ENCODE measurements at regions not wholly inside any gene's neighbourhood (a gene's known extent, or its start where the extent isn't known, plus 50 kb on each side); places are given as distances from the start of the nearest gene placed in this dataset.

- no peak overlapping the region for H2BK120ac ChIP-seq (ENCODE audit: low read depth, low read length)
- no peak overlapping the region for H3K18ac ChIP-seq (ENCODE audit: low read depth, low read length)
- in situ Hi-C loops (cut with MboI; ENCODE audit: low sequenced_read_pairs): no loop called here
- no peaks in the 10 kb centered on the region for H3K36me3 ChIP-seq (ENCODE audit: control insufficient read depth, insufficient read depth, low read length)
- DNase-seq (no peak), ATAC-seq (ENCODE audit: low read depth) (no peak)
- no peak overlapping the region for H2AK9ac ChIP-seq (replicated peaks; ENCODE audit: low read depth, low read length, poor library complexity)
- BruUV-seq (replicated peaks): no TSS peak
- H3K9me1 ChIP-seq (ENCODE audit: insufficient read depth, low read length): no peaks in the 10 kb centered on the region
- H4K20me1 ChIP-seq (ENCODE audit: insufficient read depth, low read length): no peaks in the 10 kb centered on the region
- no peak overlapping the region for H3K4ac ChIP-seq (ENCODE audit: low read depth, low read length)
- H3K79me1 ChIP-seq (ENCODE audit: low read depth in 1 of 2, low read length in 2 of 2): no peaks in the 10 kb centered on the region
- no peak overlapping the region for H2BK15ac ChIP-seq (ENCODE audit: low read depth, low read length)
- H3K9me3 ChIP-seq (ENCODE audit: control insufficient read depth, insufficient read depth, low read length): no peaks in the 10 kb centered on the region
- 7% methylated on average over 3 of the region's 9 CpGs; no CpG with 5 or more reads in 1 of the 2 experiments for WGBS, 2 experiments (ENCODE audit: extremely low coverage in 2 of 2, insufficient read length in 1 of 2)
- dilution Hi-C loops (cut with HindIII; ENCODE audit: low sequenced_read_pairs, unreplicated experiment): no loop called here
- no peak overlapping the region for H3K9ac ChIP-seq (ENCODE audit: low read depth, low read length)
- H3K4me3 ChIP-seq (ENCODE audit: insufficient read depth, low read depth, low read length): no peak overlapping the region
- H3K4me2 ChIP-seq (ENCODE audit: low read depth, low read length): no peak overlapping the region
- CTCF ChIA-PET: interaction anchor here (0.6 kb wide), 1 partner anchor 72 kb away, joined by 3 read pairs; no protein-coding TSS in a partner anchor
- H4K8ac ChIP-seq (ENCODE audit: low read depth in 2 of 2, low read length in 2 of 2): no peak overlapping the region
- no peaks in the 10 kb centered on the region for H3K27me3 ChIP-seq (ENCODE audit: control insufficient read depth, insufficient read depth, low read length)
- no peak overlapping the region for H3K56ac ChIP-seq (ENCODE audit: extremely low read depth, insufficient read depth, low read length)
- H2BK5ac ChIP-seq (ENCODE audit: low read depth, low read length, poor library complexity, severe bottlenecking): no peak overlapping the region
- H2AK5ac ChIP-seq (ENCODE audit: low read depth, low read length): no peak overlapping the region
- H3K14ac ChIP-seq (replicated peaks; ENCODE audit: low read depth, low read length): no peak overlapping the region
- intact Hi-C loops (cut with micrococcal nuclease): no loop called here
- no peak overlapping the region for H2BK20ac ChIP-seq (ENCODE audit: low read depth, low read length)
- TF ChIP-seq RCOR1 (IDR thresholded peaks at IDR 0.05; ENCODE audit: insufficient replicate concordance, low read length) (no peak), NFE2L2 (IDR thresholded peaks at IDR 0.05; ENCODE audit: low read depth, low read length) (no peak), MXI1 (IDR thresholded peaks at IDR 0.05; ENCODE audit: borderline replicate concordance, low read depth, low read length) (no peak), CEBPB (IDR thresholded peaks at IDR 0.05; ENCODE audit: low read depth, low read length) (no peak)
- POLR2A ChIA-PET (ENCODE audit: unreplicated experiment): no interaction called here
- no peak overlapping the region for H4K91ac ChIP-seq (ENCODE audit: insufficient read depth, low read depth, low read length)
- H4K5ac ChIP-seq (ENCODE audit: low read depth, low read length): no peak overlapping the region
- no peak overlapping the region for H3K27ac ChIP-seq (ENCODE audit: insufficient read depth, low read length)
- no peak overlapping the region for H2AFZ ChIP-seq (replicated peaks; ENCODE audit: low read length, poor library complexity)
- H3K4me1 ChIP-seq (ENCODE audit: control insufficient read depth, insufficient read depth, low read length): no peaks in the 10 kb centered on the region
- no peak overlapping the region for H3K23ac ChIP-seq (ENCODE audit: low read depth, low read length)
These were observed 119.0 kb upstream of the SORCS3 start for GRCh38 chr10:104521901-104522694.
